ENCODE measurements at regions not wholly inside any gene's neighbourhood (a gene's known extent, or its start where the extent isn't known, plus 50 kb on each side); places are given as distances from the start of the nearest gene placed in this dataset.
"Not testable (repeated sequence)": the region's sequence is repeated elsewhere in the genome, so short reads cannot be mapped to it uniquely, and the experiment has no call there.

GRCh38 chr18:78241535-78242253 lies 737.9 kb upstream of the SALL3 start:
- no peak for DNase-seq

DNA sequence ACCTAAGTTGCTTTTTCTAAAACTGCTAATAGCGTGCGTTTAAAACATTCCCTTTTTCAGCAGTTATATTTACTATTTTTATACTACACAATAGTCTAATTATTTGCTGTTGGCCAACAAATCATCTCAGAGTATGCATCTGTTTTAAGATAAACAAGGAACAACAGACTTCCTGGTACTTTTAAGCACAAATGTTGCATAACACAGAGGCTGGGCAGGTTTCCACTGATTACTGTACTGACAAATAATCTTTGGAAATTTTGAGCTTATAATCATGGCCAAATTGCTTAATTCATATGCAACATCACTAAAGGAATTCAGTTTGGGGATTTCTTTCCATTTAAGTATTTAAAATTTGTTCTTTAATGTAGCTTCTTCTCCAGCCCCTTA lies 737.4 kb upstream of the SALL3 start:
- no peak for DNase-seq

DNA sequence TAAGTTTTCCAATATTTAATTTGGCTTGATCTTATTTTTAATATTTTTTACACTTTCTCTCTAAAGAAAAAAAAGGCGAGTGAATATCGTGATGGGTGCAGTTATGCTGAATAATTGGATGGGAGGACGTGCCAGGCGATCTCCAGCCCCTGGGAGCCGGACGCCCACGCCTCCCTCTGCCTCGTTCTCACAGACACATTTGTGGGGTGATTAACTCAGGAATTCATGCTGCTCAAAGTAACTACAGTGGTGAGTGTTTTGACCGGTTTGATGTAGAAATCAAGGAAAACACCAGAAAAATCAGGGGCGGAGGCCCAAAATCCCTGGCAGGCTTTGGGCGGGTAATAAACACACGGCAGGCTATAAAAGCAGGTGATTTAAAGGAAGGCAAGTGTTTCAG lies 736.8 kb upstream of the SALL3 start:
- DNase-seq, result no peak

DNA sequence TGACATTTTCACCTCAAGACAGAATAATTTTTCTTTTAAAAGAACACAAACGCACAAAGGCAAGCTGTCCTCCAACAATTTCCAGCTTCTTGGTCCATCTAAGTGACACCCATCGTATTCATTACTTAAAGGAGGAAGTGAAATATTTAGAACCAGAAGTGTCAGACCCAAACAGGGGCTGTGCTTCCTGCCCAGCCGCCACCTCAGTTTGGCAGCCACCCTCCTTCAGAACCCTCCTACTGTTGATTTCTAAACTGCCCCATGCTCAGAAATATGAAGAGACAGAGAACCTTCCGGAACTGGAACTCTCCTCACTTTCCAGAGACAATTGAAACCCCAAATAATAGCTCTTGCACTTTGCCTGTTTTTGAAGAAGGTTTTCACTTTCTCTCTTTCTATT lies 734.8 kb upstream of the SALL3 start:
- DNase-seq, result no peak

GRCh38 chr18:78245451-78245850 lies 734.2 kb upstream of the SALL3 start:
- DNase-seq, result no peak

GRCh38 chr18:78246050-78246449 lies 733.6 kb upstream of the SALL3 start:
- no peak for DNase-seq

GRCh38 chr18:78246588-78246987 lies 733.0 kb upstream of the SALL3 start:
- DNase-seq, result no peak

- DNase-seq, result no peak
Measured at GRCh38 chr18:78247615-78248289, 731.9 kb upstream of the SALL3 start.

DNA sequence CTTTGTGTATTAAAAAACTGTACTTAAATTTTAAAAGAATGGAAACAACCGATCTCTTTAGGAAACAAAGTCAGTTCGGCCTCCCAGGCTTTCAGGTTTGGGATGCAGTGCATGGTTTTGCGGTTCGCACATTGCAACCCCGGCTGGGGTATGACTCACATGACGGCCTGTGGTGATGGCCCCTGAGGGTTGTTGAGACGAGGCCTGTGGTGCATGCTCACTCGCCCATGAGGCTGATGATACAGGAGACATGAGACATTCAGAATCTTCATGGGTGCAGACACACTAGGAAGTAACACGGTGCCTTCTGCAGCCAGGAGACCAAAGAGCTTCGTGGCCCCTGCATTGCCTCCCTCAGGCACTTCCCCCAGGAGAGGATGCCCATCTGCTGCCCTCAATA lies 724.6 kb upstream of the SALL3 start:
- DNase-seq, result no peak

DNA sequence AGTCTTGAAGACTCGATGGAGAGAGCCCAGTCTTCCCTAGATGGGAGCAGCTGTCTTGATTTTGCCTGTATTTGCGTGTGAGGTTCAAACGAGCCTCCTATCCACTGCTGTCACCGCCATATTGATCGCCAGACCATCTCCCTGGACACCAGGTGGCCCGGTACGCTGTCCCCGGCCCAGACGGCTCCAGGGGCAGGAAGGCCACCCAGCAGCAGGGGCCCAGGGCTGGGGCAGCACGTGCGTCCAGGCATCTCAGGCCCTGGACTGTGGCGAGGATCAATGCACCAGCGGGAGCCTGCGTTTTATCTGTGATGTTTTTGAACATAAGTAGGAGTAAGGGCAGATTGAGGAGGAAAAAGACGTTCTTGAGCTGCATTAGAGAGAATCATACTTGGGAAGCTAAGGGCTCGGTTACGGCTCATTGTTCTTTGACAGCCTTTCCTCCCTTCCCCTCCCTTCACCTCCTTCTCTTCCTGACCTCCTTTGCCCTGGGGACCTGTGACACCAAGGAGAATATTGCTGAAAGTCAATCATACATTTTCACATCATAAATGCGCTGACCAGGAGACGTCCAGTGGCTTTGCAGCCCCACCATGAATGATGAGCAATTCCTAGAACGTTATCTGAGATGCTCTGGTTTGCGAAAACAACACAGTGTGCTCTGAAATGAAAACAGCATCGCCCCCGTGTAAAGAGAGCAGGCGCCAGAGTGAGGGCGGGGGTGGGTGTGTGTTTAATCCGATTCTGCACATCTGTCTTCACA lies 711.2 kb upstream of the SALL3 start:
- no peak for DNase-seq

GRCh38 chr18:78271790-78272189 lies 707.8 kb upstream of the SALL3 start:
- no peak for DNase-seq

DNA sequence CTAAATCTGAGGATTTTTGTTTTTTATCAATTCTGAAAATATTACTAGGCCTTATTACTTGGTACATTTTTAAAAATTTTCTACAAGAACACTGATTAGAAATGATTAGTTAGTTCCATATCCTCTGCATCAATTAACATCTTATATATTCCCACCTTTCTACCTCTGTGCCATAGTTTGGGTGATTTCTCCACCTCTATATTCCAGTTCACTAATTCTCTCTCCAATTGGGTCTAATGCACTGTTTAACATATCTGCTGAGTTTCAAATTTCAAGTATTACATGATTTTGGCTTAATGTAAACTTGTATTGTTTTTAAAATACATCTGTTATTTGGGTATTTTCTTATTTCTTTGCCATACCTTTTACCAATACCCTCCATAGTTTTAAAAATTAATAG lies 705.7 kb upstream of the SALL3 start:
- no peak for DNase-seq

- DNase-seq, result not testable (repeated sequence)
Measured at GRCh38 chr18:78283425-78283824, 696.2 kb upstream of the SALL3 start.

DNA sequence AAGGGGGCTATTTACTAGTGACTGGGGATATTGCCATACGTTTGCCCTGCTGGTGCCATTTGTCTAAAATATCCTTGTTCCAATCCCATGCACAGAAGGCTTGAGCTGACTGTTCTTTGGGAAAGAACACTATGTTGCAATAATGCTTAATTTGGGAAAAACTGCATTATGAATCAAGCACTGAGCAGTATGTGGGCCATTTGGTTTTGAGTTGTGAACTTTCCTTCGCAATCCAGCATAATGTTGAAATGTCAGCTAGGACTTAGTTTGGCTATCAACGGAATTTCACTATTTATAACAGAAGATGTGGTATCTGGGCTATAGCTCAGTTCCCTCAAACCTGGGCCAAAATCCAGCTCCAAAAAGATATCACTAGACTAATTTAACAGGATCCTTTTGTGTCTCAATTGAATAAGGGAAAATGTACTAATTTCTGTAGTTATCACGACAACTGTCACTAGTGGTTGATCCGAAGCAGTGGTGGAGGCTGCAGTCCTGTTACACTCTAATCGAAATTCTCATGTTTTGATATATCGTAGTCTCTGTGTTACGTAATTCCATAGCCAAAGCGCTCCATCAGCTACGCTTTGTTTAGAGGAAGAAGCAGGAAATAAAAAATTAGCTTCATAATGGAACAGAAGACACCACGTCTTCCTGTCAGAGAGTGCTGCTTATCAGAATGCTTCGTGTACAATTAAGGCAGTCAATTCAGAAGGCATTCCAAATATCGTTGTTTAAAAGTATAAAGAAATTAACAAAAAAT lies 686.8 kb upstream of the SALL3 start:
- DNase-seq, result no peak

- no peak for DNase-seq
Measured at GRCh38 chr18:78293540-78293939, 686.1 kb upstream of the SALL3 start.

DNA sequence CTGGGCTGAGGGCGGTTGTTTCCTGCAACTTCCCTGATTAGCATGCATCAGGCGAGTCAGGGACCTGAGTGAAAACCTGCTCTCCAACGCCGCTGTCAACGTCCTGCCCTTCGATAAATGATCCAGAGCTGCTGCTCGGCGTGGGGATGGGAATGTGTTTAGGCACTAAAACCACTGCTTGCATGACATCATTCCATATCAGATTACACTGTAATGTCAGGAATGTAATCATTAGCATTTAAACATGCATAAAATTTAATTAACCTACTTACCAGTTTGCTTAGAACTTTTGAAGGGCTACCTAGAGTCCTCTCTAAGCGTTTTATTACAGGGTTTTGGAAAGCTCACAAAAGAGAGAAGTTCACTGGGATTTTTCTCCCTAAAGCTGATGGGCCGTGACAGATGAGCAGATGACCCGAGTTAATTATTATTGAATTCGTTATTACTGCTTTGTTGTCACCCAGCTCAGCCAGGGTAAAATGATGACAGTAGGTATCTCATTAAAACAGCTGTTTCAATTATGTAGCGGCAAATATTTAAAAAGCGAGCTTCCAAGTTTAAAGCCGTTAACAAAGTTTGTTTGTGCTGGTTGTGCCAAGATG lies 685.6 kb upstream of the SALL3 start:
- no peak for DNase-seq

DNA sequence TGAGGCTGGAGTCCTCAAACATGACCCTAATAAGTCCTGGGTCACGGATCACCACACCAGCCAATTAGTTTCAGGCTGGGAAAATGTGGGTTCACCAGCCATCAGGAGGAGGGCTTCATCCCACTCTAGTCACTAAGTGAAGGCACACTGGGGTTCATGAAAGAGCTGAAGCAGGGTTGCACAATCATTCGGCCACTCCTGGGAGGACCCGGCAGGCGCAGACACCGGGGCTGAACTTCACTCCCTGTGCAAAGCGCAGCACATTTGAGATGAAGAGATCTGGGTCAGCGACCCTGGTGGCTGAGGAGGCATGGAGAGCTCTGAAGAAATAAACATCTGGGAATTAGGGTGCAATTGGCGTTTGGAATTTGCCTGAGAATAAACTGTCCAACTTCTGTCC lies 684.4 kb upstream of the SALL3 start:
- DNase-seq, result no peak

GRCh38 chr18:78296166-78296565 lies 683.5 kb upstream of the SALL3 start:
- DNase-seq, result no peak

- DNase-seq, result no peak
Measured at GRCh38 chr18:78297048-78297447, 682.6 kb upstream of the SALL3 start.

- DNase-seq, result no peak
Measured at GRCh38 chr18:78303519-78304191, 676.0 kb upstream of the SALL3 start.

DNA sequence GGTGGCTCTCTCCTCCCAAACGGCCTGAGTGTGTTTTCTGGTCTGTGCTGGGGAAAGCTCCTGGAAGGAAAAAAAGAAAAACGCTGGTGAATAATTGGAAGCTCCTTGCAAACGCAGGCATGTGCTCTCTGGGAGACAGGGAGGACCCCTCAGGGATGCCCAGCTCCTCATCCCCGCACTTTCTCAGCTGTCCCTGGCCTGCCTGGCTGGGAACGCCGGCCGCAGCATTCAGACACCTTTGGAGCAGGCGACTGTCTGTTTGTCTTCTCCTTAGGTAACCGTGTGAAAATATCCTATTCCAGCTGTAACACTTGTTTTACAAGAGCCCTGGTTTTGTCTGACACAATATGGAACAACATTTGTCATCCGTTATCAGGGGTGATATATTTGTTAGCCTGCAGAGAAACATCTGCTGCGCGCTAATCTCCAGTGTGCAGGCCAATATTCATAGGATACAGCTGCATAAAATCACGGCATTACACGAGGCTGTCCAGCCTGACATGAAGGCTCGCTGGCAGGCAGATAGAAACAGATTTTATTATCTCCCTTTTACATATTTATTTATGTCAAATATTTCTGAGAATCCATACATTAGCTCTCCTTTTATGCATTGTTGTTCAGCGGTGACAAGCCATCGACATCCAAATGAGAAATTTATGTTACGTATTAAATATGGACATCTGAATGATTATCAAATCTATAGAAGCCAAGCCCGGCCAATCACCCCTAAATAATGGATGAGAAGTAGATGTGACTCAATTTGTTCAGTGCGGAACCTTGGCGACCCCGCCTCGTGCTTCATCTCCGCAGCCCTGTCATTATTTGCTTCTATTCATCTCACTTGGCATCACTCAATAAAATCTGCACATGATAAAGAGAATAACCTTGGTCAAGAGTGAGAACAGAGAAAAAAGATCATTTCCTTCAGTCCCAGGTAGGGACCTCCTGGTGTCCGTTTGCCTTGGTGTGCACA lies 675.1 kb upstream of the SALL3 start:
- DNase-seq, result no peak
